Stimulated activated CD8-positive, alpha-beta memory T cell treated with anti-CD3 and anti-CD28 coated beads, Interleukin-2, amount 100 ng/mL, for 48 hours (primary cell): ENCODE measurements at regions not wholly inside any gene's neighbourhood (a gene's known extent, or its start where the extent isn't known, plus 50 kb on each side); places are given as distances from the start of the nearest gene placed in this dataset.
"Not testable (repeated sequence)": the region's sequence is repeated elsewhere in the genome, so short reads cannot be mapped to it uniquely, and the experiment has no call there.

Source experiments
- DNase-seq, 2 donors: peaks; one replicate each; pipeline ENCODE4 v3.0.0-alpha.2; 2020; ENCODE audit warnings: low read depth in 2 of 2

GRCh38 chr7:120180221-120180620 lies 92.8 kb upstream of the KCND2 start:
- DNase-seq, result no peak

DNA sequence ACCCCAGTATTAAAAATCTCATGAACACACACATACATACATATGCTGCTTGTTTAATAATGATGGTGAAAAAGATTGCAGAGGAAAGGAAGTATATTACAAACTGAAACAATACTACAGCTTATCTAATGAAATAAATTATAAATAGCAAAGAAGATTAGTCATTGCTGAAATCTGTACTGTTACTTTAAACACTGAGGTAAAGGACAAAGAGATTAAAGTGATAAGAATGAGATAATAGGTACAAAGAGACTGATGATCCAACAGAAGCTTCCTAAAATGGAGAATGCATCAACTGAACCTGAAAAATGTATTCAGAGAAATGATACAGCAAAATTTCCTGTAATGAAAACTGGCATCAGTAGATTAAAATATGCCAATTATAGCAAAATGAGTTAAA lies 91.5 kb upstream of the KCND2 start:
- no peak for DNase-seq

DNA sequence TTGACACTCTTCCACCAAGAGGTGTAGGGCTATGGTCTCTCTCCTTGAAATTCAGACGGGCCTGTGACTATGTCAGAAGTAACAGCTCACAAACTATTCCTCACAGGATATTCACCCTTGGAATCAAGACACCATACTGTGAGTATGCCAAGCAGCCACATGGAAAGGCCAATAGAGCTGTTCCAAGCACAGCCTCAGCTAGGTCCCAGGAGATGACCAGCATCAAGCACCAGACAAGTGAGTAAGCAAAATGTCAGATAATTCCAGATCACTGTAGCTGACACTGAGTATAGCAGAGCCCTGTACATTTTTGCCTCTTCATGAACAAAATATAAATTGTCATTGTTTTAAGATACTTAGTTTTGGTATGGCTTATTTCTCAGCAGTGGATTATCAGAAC lies 88.1 kb upstream of the KCND2 start:
- no peak for DNase-seq

GRCh38 chr7:120185940-120186682 lies 86.9 kb upstream of the KCND2 start:
- DNase-seq, result no peak

DNA sequence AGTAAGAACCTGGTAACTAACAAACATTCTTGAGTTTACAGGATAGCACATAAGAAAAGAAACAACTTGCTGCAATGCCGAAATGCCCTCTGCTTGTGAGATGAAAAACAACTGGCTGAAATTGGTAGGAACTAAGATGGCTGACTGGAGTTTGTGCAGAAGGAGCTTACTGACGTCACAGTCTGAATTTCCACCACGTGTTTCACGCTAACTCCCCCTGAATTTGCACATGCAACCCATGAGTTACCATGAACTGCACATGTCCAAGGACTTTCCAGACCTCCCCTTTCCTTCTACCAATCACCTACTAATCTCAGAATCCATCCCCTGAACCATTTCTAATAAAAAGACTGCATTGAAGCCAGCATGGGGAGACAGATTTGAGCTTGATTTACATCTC lies 86.3 kb upstream of the KCND2 start:
- no peak for DNase-seq

DNA sequence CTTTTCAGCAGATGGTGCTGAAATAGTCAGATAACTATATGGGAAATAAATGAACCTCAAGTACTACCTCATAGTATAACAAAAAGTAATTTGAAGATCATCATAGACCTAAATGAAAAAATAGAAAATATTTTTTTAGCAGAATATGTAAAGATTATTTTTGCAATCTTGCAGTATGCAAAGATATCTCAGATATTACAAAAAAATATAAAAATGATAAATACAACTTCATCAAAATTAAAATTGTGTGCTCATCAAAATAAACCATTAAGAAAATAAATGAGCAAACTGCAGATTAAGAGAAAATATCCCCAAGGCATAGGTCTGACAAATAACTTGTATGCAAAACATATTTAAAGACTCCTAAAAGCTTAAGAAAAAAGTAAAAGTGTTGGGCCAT lies 83.4 kb upstream of the KCND2 start:
- DNase-seq, result no peak

GRCh38 chr7:120190109-120190508 lies 82.9 kb upstream of the KCND2 start:
- no peak for DNase-seq

DNA sequence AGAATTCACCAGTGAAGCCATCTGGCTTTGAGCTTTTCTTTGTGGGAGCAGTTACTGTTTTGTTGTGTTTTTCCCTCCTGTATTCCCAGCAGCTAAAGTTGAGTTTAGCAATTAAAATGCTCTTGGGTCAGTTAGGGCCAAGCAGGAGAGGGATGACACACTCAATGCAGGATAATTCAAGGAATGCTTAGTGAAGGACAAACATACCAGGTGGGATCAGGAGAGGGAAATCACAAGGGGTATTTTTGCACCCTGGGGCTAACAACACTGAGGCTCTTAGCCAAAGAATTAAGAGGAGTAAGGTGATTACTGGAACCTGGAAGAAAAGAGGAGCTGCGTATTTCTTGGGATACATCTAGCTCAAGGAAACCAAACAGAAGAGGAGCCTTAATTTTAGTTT lies 82.4 kb upstream of the KCND2 start:
- no peak for DNase-seq

- not testable (repeated sequence) for DNase-seq
These were observed 81.6 kb upstream of the KCND2 start for GRCh38 chr7:120191423-120191822.

GRCh38 chr7:120201290-120201689 lies 71.7 kb upstream of the KCND2 start:
- DNase-seq, result no peak

GRCh38 chr7:120205101-120205500 lies 67.9 kb upstream of the KCND2 start:
- no peak for DNase-seq

DNA sequence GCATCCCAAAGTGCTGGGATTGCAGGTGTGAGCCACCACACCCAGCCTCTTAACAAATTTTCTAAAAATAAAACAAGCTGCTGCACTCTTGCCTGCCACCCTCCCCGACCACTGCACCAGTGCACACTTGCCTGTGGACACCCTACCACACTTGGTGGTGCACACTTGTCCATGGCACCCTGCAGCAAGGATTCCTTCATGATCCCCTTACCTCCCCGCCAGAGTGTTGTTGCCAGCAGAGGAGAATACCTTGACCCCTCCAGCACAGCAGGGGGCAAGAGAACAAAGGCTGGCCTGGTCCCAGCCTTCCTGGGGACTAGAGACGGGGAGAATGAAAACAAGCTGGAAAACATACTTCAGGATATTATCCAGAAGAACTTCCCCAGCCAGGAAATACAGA lies 65.9 kb upstream of the KCND2 start:
- DNase-seq, result no peak

GRCh38 chr7:120215654-120216053 lies 57.3 kb upstream of the KCND2 start:
- no peak for DNase-seq

- DNase-seq, result no peak
These were observed 56.0 kb upstream of the KCND2 start for GRCh38 chr7:120216947-120217346.

GRCh38 chr7:120218712-120219111 lies 54.3 kb upstream of the KCND2 start:
- no peak for DNase-seq

DNA sequence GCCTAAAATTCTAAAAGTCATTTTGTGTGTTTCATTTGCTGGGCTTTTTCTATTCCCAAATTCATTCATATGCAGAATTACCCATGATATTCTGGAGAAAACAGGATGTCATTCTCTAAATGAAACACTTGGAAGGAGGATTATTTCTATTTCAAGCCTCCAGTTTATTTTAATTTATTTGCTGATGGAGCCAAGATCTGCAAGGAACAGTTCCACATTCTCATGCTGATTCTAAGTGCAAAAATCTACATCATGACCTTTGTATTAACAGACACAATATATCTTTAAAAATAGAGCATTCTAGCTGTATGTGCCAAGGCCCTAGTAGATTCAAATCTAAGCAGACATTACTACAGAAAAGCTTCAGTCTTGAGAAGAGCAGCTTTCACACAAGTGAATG lies 51.3 kb upstream of the KCND2 start:
- DNase-seq, result no peak
